OCI-LY7 (cell line): ENCODE measurements at regions not wholly inside any gene's neighbourhood (a gene's known extent, or its start where the extent isn't known, plus 50 kb on each side); places are given as distances from the start of the nearest gene placed in this dataset.

Experiments
- BruUV-seq: library from RNA; stranded (reverse); fragments of 400-500 nt; replicated peaks from 2 replicates; lab custom pipeline; 2021; lab: Mats Ljungman, UMichigan
- CTCF ChIA-PET: fragments of 300-600 bp; sonication (Branson Sonifier 250); formaldehyde crosslinking; loops from one replicate; lab custom pipeline; 2022; ENCODE audit warnings: antibody characterized with exemption; ENCODE audit not compliant: unreplicated experiment; lab: Charles Lee
- POLR2A ChIA-PET: fragments of 300-600 bp; sonication (Branson Sonifier 250); formaldehyde crosslinking; loops from one replicate; lab custom pipeline; 2022; ENCODE audit warnings: antibody characterized with exemption; lab: Charles Lee
- DNase-seq: peaks from one replicate; pipeline ENCODE4 v3.0.0-alpha.2; 2015; ENCODE audit warnings: low spot score
- H2AFZ ChIP-seq: fragments of 200-600 bp; sonication (generic), shearing (Covaris generic); 2 replicates; pipeline ENCODE4 v1.6.1; 2014; ENCODE audit warnings: mild to moderate bottlenecking, antibody characterized with exemption, low read length, moderate library complexity
- H3K27ac ChIP-seq: fragments of 200-600 bp; sonication (generic); 2 replicates; pipeline ENCODE4 v1.5.1; 2014; ENCODE audit warnings: mixed run types, low read depth, mild to moderate bottlenecking, moderate library complexity, low read length, inconsistent platforms; ENCODE audit not compliant: poor library complexity, severe bottlenecking
- H3K36me3 ChIP-seq: fragments of 200-600 bp; sonication (generic); 2 replicates; pipeline ENCODE4 v1.6.1; 2014; ENCODE audit warnings: mild to moderate bottlenecking, antibody characterized with exemption, low read length, moderate library complexity, mixed read lengths; ENCODE audit not compliant: insufficient read depth
- H3K4me1 ChIP-seq: fragments of 200-600 bp; sonication (generic); 2 replicates; pipeline ENCODE4 v1.5.1; 2014; ENCODE audit warnings: mild to moderate bottlenecking, low read length; ENCODE audit not compliant: insufficient read depth, poor library complexity, severe bottlenecking
- H3K4me2 ChIP-seq: fragments of 200-600 bp; sonication (generic); 2 replicates; pipeline ENCODE4 v1.6.1; 2014; ENCODE audit warnings: mild to moderate bottlenecking, low read length
- H3K4me3 ChIP-seq: fragments of 200-600 bp; sonication (generic); 2 replicates; pipeline ENCODE4 v1.5.1; 2014; ENCODE audit warnings: mild to moderate bottlenecking, low read depth, low read length; ENCODE audit not compliant: poor library complexity, severe bottlenecking
- H3K79me2 ChIP-seq: fragments of 200-600 bp; sonication (generic); 2 replicates; pipeline ENCODE4 v1.6.1; 2016; ENCODE audit warnings: low read depth, mild to moderate bottlenecking, low read length, moderate library complexity, mixed read lengths; ENCODE audit not compliant: insufficient read depth
- H3K9me2 ChIP-seq: fragments of 200-600 bp; sonication (generic); 2 replicates; pipeline ENCODE4 v1.6.1; 2016; ENCODE audit warnings: mild to moderate bottlenecking, low read length, mixed read lengths; ENCODE audit not compliant: insufficient read depth
- H3K9me3 ChIP-seq: fragments of 200-600 bp; sonication (generic); 2 replicates; pipeline ENCODE4 v1.6.1; 2014; ENCODE audit warnings: mild to moderate bottlenecking, mixed run types, low read length, mixed read lengths
- H4K20me1 ChIP-seq: fragments of 200-600 bp; sonication (generic); 2 replicates; pipeline ENCODE4 v1.6.1; 2014; ENCODE audit warnings: mild to moderate bottlenecking, antibody characterized with exemption, low read length, moderate library complexity, mixed read lengths; ENCODE audit not compliant: insufficient read depth
- CTCF ChIP-seq: fragments of 200-600 bp; sonication (generic); conservative IDR thresholded peaks from 2 replicates; pipeline ENCODE4 v1.5.1; 2014; ENCODE audit warnings: mild to moderate bottlenecking, antibody characterized with exemption, low read length, moderate library complexity, mixed read lengths
- EZH2phosphoT487 ChIP-seq: fragments of 200-600 bp; sonication (generic); IDR thresholded peaks from 2 replicates; pipeline ENCODE4 v1.6.1; 2018; ENCODE audit warnings: low read depth, borderline replicate concordance, mild to moderate bottlenecking, mixed run types, antibody characterized with exemption, low read length, moderate library complexity, mixed read lengths
- intact Hi-C: fragments of 100-400 bp; cut with micrococcal nuclease; formaldehyde crosslinking; loops from one replicate; pipeline ENCODE4 v1.10.0; 2022; ENCODE audit not compliant: unreplicated experiment

GRCh38 chr16:61332461-61332860, 703.8 kb downstream of the CDH8 start:
- POLR2A ChIA-PET, result interaction anchor here (0.7 to 1.0 kb wide), 4 partner anchors 16 to 1633 kb away, joined by 3 to 5 read pairs (median 3); no protein-coding TSS in a partner anchor
- H3K4me2 ChIP-seq, result no peak overlapping the region
- no peaks in the 10 kb centered on the region for H3K79me2 ChIP-seq
- intact Hi-C loops, result no loop called here
- DNase-seq, result no peak
- CTCF ChIA-PET, result no interaction called here
- no peak overlapping the region for H2AFZ ChIP-seq
- no peaks in the 10 kb centered on the region for H4K20me1 ChIP-seq
- H3K9me3 ChIP-seq, result no peaks in the 10 kb centered on the region
- TF ChIP-seq CTCF, result no peak
- TF ChIP-seq EZH2phosphoT487, result no peak
- no peaks in the 10 kb centered on the region for H3K9me2 ChIP-seq
- H3K36me3 ChIP-seq, result no peaks in the 10 kb centered on the region
- H3K27ac ChIP-seq, result no peak overlapping the region
- no peak overlapping the region for H3K4me3 ChIP-seq
- no TSS peak for BruUV-seq
- H3K4me1 ChIP-seq, result no peaks in the 10 kb centered on the region

GRCh38 chr16:61324044-61324443, 712.2 kb downstream of the CDH8 start:
- Histone ChIP-seq H3K36me3 (no peaks in the 10 kb centered on the region), H3K9me3 (no peaks in the 10 kb centered on the region), H3K79me2 (no peaks in the 10 kb centered on the region), H3K9me2 (no peaks in the 10 kb centered on the region), H3K27ac (no peak overlapping the region), H3K4me2 (no peak overlapping the region), H4K20me1 (no peaks in the 10 kb centered on the region), H3K4me1 (no peaks in the 10 kb centered on the region), H3K4me3 (no peak overlapping the region), H2AFZ (no peak overlapping the region)
- CTCF ChIA-PET, result no interaction called here
- intact Hi-C loops, result no loop called here
- POLR2A ChIA-PET, result no interaction called here
- no peak for TF ChIP-seq CTCF
- no peak for TF ChIP-seq EZH2phosphoT487
- no TSS peak for BruUV-seq
- no peak for DNase-seq

- BruUV-seq, result no TSS peak
- Histone ChIP-seq H3K79me2 (no peaks in the 10 kb centered on the region), H3K27ac (no peak overlapping the region), H4K20me1 (no peaks in the 10 kb centered on the region), H3K4me2 (no peak overlapping the region), H3K4me1 (no peaks in the 10 kb centered on the region), H3K36me3 (no peaks in the 10 kb centered on the region), H3K4me3 (no peak overlapping the region), H3K9me2 (no peaks in the 10 kb centered on the region), H2AFZ (no peak overlapping the region), H3K9me3 (no peaks in the 10 kb centered on the region)
- CTCF ChIA-PET, result no interaction called here
- TF ChIP-seq EZH2phosphoT487 (no peak), CTCF (no peak)
- intact Hi-C loops, result no loop called here
- DNase-seq, result no peak
- POLR2A ChIA-PET, result no interaction called here
These were observed 712.8 kb downstream of the CDH8 start for GRCh38 chr16:61323456-61323855.
